ENCODE measurements at regions not wholly inside any gene's neighbourhood (a gene's known extent, or its start where the extent isn't known, plus 50 kb on each side); places are given as distances from the start of the nearest gene placed in this dataset.

DNA sequence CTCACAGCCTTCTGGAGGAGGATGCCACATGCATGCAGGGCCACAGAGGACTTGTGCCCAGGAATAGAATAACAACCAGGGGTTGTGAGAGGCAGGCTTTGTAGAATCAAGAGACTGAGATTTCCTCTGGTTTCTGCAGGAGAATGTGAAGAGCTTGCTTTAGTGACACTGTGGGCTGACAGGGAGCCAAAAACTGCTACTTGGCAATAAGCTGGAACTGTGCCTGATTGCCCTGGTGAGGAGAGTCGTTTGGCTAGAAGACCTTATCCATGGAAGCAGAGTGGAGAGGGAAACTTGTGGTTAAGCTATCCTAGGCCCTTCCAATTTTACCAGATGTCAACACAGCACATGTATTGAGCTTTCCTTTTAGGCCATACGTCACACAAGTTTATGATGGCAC, 902.1 kb downstream of the MRPL39 start:
- no peaks in the 10 kb centered on the region for H3K9me3 ChIP-seq
- H3K4me3 ChIP-seq, result no peak overlapping the region
- WGBS, 2 donors, result 29 to 41% methylated on average over 2 of the region's 2 CpGs
- no peaks in the 10 kb centered on the region for H3K4me1 ChIP-seq
- TF ChIP-seq POLR2A (IDR thresholded peaks at IDR 0.05), result no peak
- TF ChIP-seq, protein P1, sequence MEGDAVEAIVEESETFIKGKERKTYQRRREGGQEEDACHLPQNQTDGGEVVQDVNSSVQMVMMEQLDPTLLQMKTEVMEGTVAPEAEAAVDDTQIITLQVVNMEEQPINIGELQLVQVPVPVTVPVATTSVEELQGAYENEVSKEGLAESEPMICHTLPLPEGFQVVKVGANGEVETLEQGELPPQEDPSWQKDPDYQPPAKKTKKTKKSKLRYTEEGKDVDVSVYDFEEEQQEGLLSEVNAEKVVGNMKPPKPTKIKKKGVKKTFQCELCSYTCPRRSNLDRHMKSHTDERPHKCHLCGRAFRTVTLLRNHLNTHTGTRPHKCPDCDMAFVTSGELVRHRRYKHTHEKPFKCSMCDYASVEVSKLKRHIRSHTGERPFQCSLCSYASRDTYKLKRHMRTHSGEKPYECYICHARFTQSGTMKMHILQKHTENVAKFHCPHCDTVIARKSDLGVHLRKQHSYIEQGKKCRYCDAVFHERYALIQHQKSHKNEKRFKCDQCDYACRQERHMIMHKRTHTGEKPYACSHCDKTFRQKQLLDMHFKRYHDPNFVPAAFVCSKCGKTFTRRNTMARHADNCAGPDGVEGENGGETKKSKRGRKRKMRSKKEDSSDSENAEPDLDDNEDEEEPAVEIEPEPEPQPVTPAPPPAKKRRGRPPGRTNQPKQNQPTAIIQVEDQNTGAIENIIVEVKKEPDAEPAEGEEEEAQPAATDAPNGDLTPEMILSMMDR (IDR thresholded peaks at IDR 0.05), result no peak
- ATAC-seq, result no peak
- no peak overlapping the region for H3K27ac ChIP-seq
- no peak for DNase-seq
- intact Hi-C loops (cut with DNase I), result no loop called here
- H3K36me3 ChIP-seq (replicated peaks in 1 of 2; ENCODE audit: insufficient read depth in 1 of 2, low read depth in 2 of 2), result no peaks in the 10 kb centered on the region
- no peaks in the 10 kb centered on the region for H3K27me3 ChIP-seq

DNA sequence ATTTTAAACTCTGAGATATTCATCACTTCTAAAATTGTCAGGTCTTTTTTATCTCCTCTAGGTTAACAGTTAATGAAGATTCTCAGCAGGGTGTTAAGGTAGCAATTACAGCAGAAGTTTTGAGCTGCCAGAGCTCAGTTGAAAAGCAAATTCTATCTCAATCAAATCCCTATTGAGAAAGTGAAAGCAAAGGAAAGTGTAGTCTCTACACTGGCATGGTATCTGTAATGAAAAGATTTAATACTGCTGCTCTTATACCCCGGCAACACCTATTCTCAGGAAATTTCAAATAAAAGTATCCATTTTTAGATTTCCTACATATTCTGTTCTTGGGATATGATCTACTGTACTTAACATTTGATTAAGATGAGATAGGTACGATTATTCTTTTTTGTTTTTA, 913.5 kb downstream of the MRPL39 start:
- no peak overlapping the region for H3K27ac ChIP-seq
- intact Hi-C loops (cut with DNase I), result no loop called here
- WGBS, 2 donors, result 54 to 56% methylated on average over 2 of the region's 2 CpGs
- no peaks in the 10 kb centered on the region for H3K36me3 ChIP-seq (replicated peaks in 1 of 2; ENCODE audit: insufficient read depth in 1 of 2, low read depth in 2 of 2)
- TF ChIP-seq, protein P1 (IDR thresholded peaks at IDR 0.05), result no peak
- no peak for TF ChIP-seq POLR2A (IDR thresholded peaks at IDR 0.05)
- ATAC-seq, result no peak
- no peak overlapping the region for H3K4me3 ChIP-seq
- DNase-seq, result no peak
- no peaks in the 10 kb centered on the region for H3K27me3 ChIP-seq
- H3K9me3 ChIP-seq, result no peaks in the 10 kb centered on the region
- no peaks in the 10 kb centered on the region for H3K4me1 ChIP-seq

DNA sequence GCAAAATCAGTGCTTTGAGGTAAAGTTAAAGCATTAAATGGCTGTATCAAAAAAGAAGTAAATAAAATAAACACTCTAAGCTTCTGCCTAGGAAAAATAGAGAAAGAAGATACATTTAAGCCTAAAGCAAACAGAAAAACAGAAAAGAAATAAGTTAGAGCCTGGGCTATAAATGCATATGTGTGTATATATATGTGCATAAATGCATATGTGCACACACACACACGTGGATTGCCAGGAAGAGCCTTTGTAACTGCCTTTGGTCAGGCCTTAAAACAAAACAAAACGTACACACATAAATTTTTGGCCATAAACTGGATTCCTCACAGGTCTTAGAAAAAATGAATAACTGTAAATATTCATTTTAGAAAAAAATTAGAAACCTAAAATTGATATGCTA, 925.8 kb downstream of the MRPL39 start:
- Histone ChIP-seq H3K27me3 (no peaks in the 10 kb centered on the region), H3K4me3 (no peak overlapping the region), H3K27ac (no peak overlapping the region), H3K36me3 (replicated peaks in 1 of 2; ENCODE audit: insufficient read depth in 1 of 2, low read depth in 2 of 2) (no peaks in the 10 kb centered on the region), H3K4me1 (no peaks in the 10 kb centered on the region), H3K9me3 (no peaks in the 10 kb centered on the region)
- DNase-seq, result no peak
- TF ChIP-seq POLR2A (IDR thresholded peaks at IDR 0.05), result no peak
- TF ChIP-seq, protein P1 (IDR thresholded peaks at IDR 0.05), result no peak
- intact Hi-C loops (cut with DNase I), result no loop called here
- 29 to 33% methylated on average over 2 of the region's 2 CpGs for WGBS, 2 donors
- no peak for ATAC-seq

DNA sequence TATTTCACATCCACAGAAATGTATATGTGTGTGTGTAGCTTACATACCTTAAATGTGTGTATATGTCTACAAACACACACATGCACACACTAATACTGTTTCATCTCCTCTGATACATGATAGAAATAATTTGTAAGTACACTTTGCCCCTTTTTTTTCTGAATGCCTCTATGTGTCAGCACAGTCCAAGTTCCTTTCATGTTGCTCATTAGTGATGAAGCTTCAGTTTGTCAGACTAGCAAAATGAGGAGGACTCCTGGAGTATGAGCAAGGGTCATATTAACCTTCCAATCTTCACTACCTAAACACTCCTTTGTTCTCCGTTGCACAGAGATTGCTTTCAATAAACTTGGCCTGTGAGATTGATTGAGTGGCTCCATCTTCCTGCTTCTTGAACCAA, 935.4 kb downstream of the MRPL39 start:
- H3K27me3 ChIP-seq, result no peaks in the 10 kb centered on the region
- no peak overlapping the region for H3K4me3 ChIP-seq
- no peaks in the 10 kb centered on the region for H3K9me3 ChIP-seq
- TF ChIP-seq, protein P1 (IDR thresholded peaks at IDR 0.05), result no peak
- no peak for TF ChIP-seq POLR2A (IDR thresholded peaks at IDR 0.05)
- intact Hi-C loops (cut with DNase I), result no loop called here
- DNase-seq, result no peak
- no peak for ATAC-seq
- no peaks in the 10 kb centered on the region for H3K4me1 ChIP-seq
- WGBS, 2 donors, result 14 to 17% methylated on average over 1 of the region's 1 CpG
- no peak overlapping the region for H3K27ac ChIP-seq
- no peaks in the 10 kb centered on the region for H3K36me3 ChIP-seq (replicated peaks in 1 of 2; ENCODE audit: insufficient read depth in 1 of 2, low read depth in 2 of 2)

DNA sequence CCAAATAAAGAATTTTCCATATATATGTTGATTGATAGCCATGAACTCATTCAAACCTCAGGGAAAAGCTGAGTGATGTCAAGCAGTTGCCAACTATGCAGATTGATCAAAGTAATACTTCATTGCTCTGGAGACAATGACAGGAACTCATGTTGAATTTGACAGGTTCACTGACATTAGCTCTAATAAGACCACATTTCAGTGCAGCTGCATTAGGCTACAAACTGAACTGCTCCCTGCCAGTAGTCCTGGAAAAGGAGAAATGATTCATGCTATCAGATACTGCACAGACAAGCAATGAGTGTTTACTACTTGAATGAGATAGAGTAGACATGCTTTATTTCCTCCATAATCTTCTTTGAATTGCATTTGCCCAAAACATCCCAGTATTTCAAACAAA, 948.4 kb downstream of the MRPL39 start:
- Histone ChIP-seq H3K27ac (no peak overlapping the region), H3K36me3 (replicated peaks in 1 of 2; ENCODE audit: insufficient read depth in 1 of 2, low read depth in 2 of 2) (no peaks in the 10 kb centered on the region), H3K9me3 (no peaks in the 10 kb centered on the region), H3K4me1 (no peaks in the 10 kb centered on the region), H3K4me3 (no peak overlapping the region), H3K27me3 (no peaks in the 10 kb centered on the region)
- intact Hi-C loops (cut with DNase I), result no loop called here
- TF ChIP-seq POLR2A (IDR thresholded peaks at IDR 0.05), result no peak
- TF ChIP-seq, protein P1 (IDR thresholded peaks at IDR 0.05), result no peak
- no peak for ATAC-seq
- DNase-seq, result no peak

Measured in body of pancreas (tissue), 4 donors.